NCI-H1694 treated with DMSO at 0.1 percent for 48 hours (cell line): ENCODE measurements at regions not wholly inside any gene's neighbourhood (a gene's known extent, or its start where the extent isn't known, plus 50 kb on each side); places are given as distances from the start of the nearest gene placed in this dataset.

Source experiments
- DNase-seq: peaks from one replicate; lab custom pipeline; 2025; lab: John Stamatoyannopoulos, UW

DNA sequence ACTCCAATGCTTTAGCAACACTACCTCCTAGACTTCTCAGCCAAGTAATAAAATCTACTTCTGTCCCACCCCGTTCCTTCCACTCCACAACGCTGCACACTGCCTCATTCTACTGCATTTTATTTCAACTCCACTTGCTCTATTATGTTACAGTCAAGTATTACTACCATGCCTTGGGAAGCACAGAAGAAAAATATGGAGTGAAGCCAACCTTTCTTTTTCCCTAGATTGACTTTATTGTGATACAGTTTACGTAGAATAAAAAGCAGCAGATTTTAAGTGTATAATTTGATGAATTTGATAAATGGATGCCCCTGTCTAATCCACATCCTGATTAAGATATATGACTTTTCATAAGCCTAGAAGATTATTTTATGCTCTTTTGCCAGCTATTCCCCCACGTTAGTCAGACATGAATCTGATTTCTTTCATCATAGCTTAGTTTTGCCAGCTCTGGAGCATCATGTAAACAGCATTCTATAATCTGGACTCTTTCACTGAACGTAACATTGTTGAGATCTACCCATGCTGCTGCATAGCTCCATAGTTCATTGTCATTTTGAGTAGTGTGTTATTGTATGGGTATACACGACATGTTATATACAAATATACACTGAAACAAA lies 676.8 kb upstream of the RAB6C start:
- no peak for DNase-seq

DNA sequence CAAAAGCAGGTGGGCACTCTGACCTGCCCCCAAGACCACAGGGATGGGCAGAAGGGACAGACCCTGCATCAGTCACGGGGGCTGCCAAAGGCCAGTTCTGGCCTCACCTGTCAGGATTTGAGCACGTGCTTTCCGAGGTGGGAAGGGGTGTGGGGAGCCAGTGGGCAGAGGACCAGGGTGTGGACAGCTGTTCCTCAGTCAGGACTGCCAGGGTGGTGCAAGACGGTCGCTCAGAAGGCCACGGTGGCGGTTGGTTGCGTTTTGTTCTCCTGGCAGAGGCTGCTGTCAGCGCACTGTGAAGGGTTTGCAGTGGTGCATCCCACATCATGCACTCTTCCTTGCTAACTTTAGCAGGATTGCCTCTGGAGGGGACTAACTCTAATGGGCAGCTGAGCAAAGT lies 665.3 kb upstream of the RAB6C start:
- DNase-seq: no peak

DNA sequence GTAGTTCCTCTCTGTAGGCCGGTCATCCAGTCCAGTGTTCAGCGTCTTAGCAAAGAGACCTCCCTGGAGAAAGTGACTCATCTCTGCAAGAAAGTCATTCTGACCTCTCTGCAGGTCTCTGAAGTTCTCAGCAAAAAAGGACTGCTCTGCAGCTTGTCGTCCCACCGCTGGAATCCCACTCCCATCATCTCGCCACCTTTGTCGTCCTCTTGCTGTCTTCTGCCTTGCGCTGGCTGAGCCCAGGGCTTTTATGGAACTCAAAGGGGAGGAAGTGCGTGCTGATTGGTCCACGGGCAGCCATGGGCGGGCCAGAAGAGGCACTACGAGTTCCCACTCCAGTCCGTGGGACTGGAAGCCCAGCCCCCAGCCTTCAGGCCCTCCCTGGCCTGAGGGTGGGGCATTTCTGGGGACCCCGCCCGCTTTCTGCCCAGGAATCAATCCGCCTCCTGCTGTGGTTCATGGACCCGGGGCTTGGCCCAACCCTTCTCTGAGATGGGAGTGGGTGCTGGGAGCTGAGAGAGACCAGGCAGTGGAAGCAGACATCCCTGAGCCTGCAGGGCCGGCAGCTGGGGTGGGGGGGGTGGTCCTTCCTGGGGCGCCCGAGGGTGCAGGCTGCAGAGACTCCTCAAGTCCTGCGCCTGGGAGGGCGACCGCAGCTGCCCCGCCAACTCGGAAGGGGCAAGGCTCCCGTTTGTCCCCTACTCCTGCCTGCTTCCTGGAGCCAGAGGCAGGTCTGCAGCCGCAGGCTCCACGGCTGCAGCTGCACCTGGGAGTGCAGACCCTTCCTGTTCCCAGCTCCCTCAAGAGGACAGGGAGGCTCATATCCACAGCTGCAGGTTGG lies 660.7 kb upstream of the RAB6C start:
- no peak for DNase-seq

DNA sequence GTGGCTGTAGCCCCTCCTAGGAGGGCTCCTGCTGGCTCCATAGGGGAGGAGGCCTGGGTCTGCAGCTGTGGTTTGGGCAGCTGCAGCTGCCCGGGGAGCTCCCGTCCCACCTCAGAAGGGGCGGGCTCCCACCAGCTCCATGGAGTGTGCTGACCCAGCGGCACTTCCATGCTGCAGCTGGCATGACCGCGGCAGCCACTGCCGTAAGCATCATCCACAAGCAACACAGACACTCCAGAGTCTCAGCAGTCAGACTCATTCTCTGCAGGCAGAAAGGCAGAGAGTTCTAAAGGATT lies 660.1 kb upstream of the RAB6C start:
- no peak for DNase-seq

DNA sequence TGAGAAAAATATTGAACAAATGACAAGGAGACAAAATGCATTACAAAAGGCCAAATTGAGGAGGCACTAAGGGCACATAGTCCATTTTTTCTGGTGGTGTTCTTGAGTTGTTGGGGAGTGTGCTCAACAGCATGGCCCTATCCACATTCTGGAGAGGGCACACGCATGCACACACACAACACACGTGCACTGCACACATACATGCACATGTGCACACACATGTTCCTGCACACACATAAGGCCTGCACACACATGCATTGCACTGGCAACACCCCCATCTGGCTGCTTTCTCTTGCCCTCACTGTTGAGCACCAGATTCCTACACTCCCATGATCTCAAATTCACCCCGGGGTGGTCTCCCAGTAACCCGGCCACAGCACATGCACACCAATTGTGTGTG lies 659.2 kb upstream of the RAB6C start:
- no peak for DNase-seq

DNA sequence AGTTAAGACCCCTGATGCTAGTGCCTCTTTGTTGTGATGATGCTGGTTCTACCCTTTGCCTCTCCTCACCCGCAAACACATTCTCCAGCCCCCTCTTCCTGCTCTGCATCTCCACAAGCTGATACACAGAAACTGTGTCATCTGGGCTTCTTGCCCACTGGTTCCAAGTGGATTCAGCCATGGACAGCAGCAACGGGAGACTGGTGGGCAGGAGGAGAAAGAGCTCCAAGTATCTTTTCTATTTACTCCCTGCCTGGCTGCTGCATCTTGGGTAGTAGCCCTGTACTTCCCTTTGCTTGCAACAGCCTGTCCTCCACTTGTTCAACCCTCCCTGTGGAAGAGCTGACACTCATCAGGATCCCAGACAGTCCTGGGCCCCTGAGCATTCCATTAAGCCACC lies 655.1 kb upstream of the RAB6C start:
- DNase-seq: no peak

DNA sequence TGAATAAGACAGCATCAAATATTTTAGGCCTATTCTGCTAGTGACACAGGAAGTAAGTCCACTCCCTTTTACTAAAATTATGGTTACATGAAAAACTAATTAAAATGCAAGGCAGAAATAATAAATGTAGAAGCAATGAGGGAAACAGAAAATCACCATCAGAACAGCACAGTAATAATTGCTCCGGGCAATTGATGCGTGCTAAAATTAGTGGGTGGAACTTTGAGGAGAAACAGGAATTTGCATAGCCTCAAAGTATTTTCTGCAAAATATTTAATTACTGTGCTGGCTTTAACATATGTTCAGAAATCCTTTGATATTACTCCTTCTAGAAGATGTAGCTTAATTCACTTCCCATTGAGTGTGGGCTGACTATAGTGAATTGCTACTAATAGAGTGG lies 654.3 kb upstream of the RAB6C start:
- no peak for DNase-seq

DNA sequence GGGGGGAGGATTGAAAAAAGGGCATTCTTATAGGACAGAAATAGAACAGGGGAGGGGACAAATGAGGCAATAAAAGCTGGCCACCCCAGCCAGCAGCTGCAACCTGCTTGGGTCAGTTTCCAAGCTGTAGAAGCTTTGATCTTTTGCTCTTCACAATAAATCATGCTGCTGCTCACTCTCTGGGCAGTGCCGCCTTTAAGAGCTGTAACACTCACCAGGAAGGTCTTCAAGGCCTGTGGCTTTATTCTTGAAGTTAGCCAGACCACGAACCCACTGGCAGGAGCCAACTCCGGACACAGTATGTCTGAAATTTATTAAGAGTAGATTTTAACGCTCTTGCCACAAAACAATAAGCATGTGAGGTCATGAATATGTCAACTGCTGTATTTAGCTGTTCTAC lies 649.9 kb upstream of the RAB6C start:
- DNase-seq: no peak

DNA sequence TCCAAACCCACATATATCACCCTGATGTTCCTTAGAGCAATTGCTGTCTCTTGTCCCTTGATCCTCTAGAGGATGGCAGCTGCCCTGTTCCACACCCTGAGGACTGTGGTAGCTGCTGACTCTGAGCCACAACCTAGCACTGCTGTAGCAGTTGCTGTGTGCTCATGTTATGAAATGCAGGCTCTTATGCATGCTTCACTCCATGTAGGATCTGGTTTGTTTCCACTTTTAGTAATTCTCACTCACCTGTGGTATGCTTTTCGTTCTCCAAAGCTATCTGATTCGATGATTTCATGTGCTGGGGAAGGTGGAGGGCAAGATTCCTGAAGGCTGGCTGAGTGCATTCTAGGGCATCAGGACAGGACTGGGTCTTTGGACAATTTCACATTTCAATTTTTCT lies 649.0 kb upstream of the RAB6C start:
- DNase-seq: no peak

DNA sequence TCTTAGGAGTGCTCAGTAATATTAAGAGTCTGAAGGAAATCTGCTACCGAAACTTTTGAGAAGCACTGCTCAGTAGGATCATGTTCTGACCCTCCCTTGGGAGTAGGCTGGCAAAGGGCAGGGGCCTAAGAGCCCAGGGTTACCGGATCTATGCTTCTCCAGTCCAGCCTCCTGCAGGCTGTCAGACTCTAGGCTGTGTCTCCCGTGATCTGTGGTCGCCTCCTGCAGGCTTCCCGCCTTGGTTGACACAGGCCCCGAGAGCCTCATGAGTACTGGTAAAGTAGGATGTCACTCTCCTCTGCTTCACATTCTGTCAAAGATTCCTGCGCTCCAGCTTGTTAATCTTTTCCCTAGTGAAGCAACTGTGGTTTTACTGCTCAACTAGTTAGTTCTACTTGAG lies 647.8 kb upstream of the RAB6C start:
- no peak for DNase-seq

DNA sequence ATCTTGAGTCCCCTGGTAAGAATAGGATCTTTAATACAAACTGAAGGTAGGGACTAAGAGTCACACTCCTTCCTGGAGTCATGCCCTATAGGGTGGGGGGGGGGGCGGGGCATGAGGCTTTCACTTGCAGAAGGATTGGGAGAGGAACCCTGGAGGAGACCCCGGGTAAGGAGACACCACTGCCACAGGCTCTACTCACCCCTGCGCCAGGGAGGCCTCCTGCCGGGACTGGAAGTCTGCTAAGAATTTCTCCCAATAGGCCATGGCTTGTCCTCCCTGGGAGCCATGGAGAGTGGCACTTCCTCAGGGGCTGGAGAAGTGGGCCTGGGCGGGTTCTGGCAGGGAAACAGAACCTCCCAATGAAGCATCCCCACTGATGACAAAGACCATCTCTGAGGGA lies 645.3 kb upstream of the RAB6C start:
- no peak for DNase-seq

DNA sequence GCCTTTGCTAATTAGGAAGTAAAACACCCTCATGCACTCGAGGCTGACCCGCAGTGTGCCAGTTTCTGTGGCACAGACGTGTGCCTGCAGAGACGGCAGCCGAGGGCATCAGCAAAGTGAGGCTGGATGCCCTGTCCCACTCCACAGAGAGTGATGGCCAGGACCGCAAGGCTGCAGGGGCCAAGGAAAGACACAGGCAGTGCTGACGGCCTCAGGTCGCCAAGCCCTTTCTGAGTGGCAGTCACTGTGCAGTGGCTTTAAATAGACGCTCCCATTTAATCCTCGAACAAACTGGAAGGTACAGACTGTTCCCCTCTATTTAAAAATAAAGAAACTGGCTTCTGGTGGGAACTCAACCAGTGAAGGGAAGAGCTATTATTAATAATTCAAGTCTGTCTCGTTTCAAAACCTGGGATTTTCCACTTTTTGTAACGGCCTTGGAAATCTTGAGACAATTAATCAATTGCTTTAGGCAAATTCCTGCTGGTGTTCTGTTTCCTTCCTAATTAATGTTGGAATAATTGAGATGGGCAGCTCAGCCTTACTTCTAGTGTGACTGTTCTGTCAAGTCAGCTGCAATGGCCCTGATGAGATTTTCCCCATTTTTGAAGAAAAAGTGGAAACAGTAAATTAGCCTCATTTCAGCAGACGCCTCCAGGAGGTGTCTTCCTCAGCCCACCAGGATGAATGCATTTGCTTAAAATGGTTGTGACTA lies 644.6 kb upstream of the RAB6C start:
- no peak for DNase-seq

DNA sequence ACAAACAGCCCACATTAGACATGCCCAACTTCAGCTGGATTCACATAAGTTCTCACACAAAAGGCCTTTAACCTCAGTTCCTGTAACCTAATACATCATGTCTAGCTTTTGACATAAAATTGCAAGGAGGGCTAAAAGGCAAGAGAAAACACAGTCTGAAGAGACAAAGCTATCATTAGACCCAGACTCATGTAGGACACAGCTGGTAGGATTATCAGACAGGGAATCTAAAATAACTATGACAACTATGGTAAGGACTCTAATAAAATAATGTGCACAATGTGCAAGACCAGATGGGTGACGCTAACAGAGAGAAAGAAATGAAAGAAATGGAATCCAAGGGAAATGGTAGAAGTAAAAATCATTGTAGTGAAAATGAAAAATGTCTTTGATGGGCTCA lies 643.2 kb upstream of the RAB6C start:
- DNase-seq: no peak

DNA sequence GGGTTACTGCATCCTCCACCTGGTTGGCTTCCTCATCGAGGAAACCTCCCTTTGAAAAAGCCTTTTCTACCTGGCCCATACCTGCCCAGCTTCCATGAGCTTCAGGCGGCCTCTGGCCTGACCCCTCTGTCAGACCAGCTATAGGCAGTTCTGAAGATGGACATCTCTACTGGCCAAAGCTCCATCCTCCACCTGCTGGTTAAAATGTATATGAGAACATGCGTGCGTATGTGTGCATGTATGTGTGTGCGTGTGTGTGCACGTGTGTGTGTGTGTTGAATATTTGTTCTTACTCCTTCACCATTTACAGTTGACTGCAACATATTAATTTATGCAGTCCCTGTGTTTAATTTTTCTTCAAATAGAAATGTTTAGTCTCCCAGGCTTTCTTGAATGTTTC lies 642.4 kb upstream of the RAB6C start:
- no peak for DNase-seq

DNA sequence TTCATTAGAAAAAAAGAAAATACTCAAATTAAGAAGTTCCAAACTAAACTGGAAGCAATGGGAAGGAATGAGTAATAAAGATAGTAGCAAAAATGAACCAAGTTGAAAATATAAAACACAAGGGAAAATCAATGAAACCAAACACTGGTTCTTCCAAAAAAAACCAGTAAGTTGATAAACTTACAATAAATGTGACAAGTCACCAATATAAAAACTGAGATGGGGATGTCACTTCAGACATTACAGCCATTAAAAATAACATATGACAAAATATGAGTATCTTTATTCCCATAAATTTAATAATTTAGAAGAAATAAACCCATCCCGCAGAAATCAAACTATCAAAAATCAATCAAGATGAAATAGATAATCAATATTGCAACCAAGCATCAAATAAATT lies 633.9 kb upstream of the RAB6C start:
- no peak for DNase-seq

DNA sequence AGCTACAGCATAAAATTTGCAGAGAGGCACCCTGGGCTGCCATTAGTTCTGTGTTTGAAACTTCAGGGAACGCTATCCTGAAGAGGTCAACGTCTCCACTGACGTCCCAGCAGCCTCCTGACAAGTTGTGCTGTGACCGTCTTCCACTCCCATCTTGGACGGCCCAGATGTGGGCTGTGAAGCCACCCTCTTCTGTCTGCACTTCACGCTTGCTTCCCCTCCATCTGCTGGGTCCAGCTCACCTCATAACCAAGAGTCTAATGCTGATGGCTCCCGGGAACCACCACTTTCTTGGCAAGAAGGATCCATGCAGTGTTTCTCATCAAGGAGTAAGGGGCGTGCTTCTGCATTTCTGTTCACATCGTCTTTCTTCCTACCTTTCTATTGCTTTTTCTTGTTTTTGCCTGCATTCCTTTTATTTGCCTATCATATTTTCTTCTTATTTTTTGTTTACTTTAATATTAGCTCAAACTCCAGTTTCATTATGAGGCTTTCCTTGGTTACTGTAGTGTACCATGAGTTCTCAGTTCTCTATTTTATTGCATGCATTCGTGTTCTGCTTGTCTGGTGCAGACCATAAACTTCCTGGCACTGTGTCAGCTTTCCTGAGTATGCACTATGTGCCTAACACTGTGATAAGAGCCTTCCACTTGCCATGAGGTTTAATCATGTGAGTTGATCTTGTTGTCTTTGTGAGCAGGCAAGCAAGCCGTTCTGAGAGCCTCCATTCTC lies 631.8 kb upstream of the RAB6C start:
- DNase-seq: no peak

DNA sequence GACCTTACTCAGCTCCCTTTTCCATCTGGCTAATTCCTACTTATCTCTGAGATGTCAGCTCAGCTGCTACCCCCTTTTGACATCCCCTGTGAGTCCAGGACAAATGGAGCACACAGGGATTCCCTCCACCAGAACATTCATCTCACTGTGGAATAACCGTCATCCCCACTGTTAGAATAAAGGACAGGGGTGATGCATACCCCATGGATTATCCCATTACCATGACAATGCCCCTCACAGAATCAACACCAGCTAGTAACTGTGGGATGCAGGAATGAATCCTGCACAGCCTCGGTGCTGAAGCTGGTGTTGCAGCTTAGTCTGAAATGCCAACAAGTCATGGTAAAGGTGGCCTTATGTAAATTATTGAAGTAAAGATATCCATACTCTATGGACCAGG lies 624.8 kb upstream of the RAB6C start:
- DNase-seq: no peak

DNA sequence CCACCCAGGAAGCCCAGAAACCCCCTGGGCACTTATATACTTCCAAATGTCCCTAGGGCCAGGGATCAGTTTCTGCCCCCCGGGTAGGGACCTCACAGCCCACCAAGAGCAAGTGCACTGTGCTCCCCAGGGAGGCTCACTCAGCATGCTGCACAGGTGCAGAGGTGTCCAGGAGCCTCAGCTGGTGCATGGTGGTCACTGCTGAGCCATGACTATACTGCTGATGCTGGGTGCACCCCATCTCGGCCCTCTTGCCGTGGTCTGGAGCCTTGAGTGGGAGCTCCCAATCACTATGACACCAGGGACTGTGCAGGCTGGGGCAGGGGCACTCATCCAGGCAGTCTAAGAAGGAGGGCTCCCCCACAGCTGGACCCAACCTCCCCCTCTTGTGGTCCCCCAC lies 617.8 kb upstream of the RAB6C start:
- DNase-seq: no peak

DNA sequence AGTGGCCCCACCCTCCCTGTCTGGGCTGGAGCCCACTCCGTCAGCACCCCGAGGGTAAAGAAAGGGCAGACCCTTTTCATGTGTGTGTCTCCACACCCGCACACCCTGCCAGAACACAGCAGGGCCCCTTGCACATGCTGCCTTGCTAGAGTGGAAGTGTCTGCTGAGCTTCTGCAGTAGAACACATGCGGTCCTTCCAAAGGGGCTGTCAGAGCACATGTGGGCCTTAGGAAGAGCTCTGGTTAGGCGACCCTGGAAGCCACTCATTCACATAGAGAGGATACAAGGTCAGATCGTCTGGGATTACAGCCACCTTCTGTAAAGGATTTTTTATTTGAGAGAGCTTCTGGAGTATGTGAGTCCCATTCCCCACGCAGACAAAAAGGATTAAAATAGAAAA lies 613.2 kb upstream of the RAB6C start:
- no peak for DNase-seq

DNA sequence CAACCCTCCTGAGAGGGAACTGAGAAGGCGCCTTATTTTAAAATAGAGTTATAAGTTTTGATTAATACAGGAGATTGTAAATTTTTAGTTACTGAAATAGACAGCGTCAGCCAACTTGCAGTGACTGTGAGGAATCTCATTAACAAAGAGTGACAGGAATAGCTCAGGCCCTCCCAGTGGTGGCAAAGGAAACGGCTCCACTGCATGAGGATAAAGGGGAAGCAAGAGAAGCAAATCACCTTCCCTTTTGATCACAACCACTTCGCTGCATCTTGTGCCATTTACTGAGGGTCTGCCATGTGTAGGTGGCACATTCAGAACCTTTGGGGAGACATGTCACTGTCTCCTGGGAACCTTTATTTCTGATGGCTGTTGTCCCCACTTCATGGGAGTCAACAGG lies 612.4 kb upstream of the RAB6C start:
- no peak for DNase-seq

DNA sequence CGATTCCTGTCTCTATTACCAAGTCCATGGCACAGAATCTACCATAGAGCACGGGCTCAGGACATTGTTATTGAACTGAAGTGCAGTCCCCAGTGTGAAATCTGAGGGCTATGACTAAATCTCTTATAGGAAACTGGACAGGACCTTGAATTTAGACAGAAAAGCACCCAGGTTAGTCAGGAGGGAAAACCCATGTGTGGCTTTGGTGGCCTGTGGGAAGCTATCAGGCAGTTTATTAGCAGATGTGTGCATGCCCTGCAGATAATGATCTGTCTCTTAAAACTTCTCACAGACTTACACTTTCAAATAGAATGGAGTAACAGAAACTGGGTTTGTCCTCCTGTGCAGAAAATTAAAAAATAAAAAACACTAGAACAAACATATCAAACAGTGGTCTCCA lies 610.0 kb upstream of the RAB6C start:
- DNase-seq: no peak

DNA sequence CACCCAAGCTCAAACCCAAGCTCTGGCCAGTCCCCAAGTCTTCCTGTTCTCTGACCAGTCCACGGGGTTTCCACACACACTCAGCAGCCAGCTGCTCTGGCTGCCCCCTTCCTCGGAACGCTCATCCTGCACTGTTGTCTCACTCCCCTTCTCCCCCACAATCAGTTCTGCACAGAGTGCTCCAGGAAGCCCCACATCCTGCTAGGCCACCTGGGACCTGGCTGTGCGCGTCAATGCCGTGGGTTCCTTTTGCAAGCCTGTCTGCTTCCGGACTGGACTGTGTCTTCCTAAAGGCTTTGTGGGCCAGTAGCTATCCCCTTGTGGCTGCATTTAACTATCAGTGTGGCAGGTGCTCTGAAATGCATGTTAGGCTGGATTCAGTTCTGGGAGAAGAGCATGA lies 605.0 kb upstream of the RAB6C start:
- no peak for DNase-seq
